HepG2 (cell line): ENCODE measurements at regions not wholly inside any gene's neighbourhood (a gene's known extent, or its start where the extent isn't known, plus 50 kb on each side); places are given as distances from the start of the nearest gene placed in this dataset.

ENCODE experiments used
- ATAC-seq: fragments of 200-7000 bp; cut with Tn5 transposase; 3 replicates; pipeline ENCODE4 v1.9.1; 2020; ENCODE audit warnings: mild to moderate bottlenecking, moderate library complexity
- BruUV-seq: library from RNA; stranded (reverse); fragments of 400-500 nt; replicated peaks from 2 replicates; lab custom pipeline; 2021; lab: Mats Ljungman, UMichigan
- CTCF ChIA-PET: fragments of 300-600 bp; formaldehyde crosslinking; extraction: SDS; loops from one replicate; lab custom pipeline; 2021; ENCODE audit warnings: low total read pairs, inconsistent platforms, low intra/inter-chr PET ratio; lab: Yijun Ruan, JAX
- POLR2A ChIA-PET: fragments of 350-600 bp; sonication (Branson Sonifier 250); formaldehyde crosslinking; loops from one replicate; lab custom pipeline; 2020; ENCODE audit warnings: antibody characterized with exemption, inconsistent platforms; lab: Yijun Ruan, JAX
- DNase-seq: peaks from one replicate; pipeline ENCODE4 v3.0.0-alpha.2; 2015; ENCODE audit warnings: low spot score
- FAIRE-seq: peaks from 3 replicates; lab custom pipeline; 2011; peaks lifted over from hg19 to GRCh38; lab: Jason Lieb, UNC
- H2AFZ ChIP-seq: one replicate; pipeline ENCODE4 v1.6.1; 2011; ENCODE audit warnings: low read length, inconsistent platforms
- H3K27ac ChIP-seq: fragments of 300-600 bp; 3 replicates; pipeline ENCODE4 v1.8.0; 2011; ENCODE audit warnings: mixed run types, mild to moderate bottlenecking, mixed read lengths, low read length, inconsistent platforms; ENCODE audit not compliant: insufficient read depth; ENCODE audit errors: extremely low read length
- H3K27me3 ChIP-seq, 2 experiments: fragments of 200-600 bp in 1 of 2; 2 replicates in 1 of 2; 3 replicates in 1 of 2; pipeline versions ENCODE4 v1.6.0 to v1.8.0; 2011; ENCODE audit warnings: low read length in 2 of 2, mild to moderate bottlenecking in 2 of 2, moderate library complexity in 2 of 2, inconsistent platforms in 1 of 2; ENCODE audit not compliant: insufficient read depth in 2 of 2, control insufficient read depth in 1 of 2
- H3K36me3 ChIP-seq, 2 experiments: fragments of 200-600 bp in 1 of 2; replicated peaks in 1 of 2; 2 replicates in 1 of 2; 3 replicates in 1 of 2; pipeline versions ENCODE4 v1.5.1 to v1.8.0; 2011; ENCODE audit warnings: low read length in 2 of 2, inconsistent platforms in 1 of 2; ENCODE audit not compliant: insufficient read depth in 2 of 2, control insufficient read depth in 1 of 2
- H3K4me1 ChIP-seq: 2 replicates; pipeline ENCODE4 v1.5.1; 2012; ENCODE audit warnings: low read length, inconsistent platforms; ENCODE audit not compliant: insufficient read depth
- H3K4me2 ChIP-seq: 2 replicates; pipeline ENCODE4 v1.6.0; 2011; ENCODE audit warnings: low read depth, low read length, inconsistent platforms
- H3K4me3 ChIP-seq, 3 experiments: fragments of 200-600 bp in 1 of 3; sonication (generic), shearing (Covaris generic) in 1 of 3; replicated peaks in 1 of 3; 2 replicates each; pipeline ENCODE4 v1.5.1; 2011 to 2016; ENCODE audit warnings: low read length in 3 of 3, inconsistent platforms in 2 of 3, low read depth in 2 of 3, mild to moderate bottlenecking in 2 of 3, control low read depth in 1 of 3, mixed read lengths in 1 of 3; ENCODE audit not compliant: insufficient read depth in 1 of 3
- H3K79me2 ChIP-seq: one replicate; pipeline ENCODE4 v1.6.1; 2011; ENCODE audit warnings: low read length, inconsistent platforms; ENCODE audit not compliant: insufficient read depth
- H3K9ac ChIP-seq: 2 replicates; pipeline ENCODE4 v1.6.0; 2011; ENCODE audit warnings: mild to moderate bottlenecking, low read depth, low read length, inconsistent platforms; ENCODE audit not compliant: insufficient read depth
- H3K9me3 ChIP-seq: 2 replicates; pipeline ENCODE4 v1.5.1; 2012; ENCODE audit warnings: mild to moderate bottlenecking, low read length
- H4K20me1 ChIP-seq: 2 replicates; pipeline ENCODE4 v1.6.0; 2011; ENCODE audit warnings: inconsistent platforms, mild to moderate bottlenecking, low read length, moderate library complexity; ENCODE audit not compliant: insufficient read depth
- AGO2 ChIP-seq: fragments of 200-400 bp; formaldehyde crosslinking; optimal IDR thresholded peaks from 2 replicates; pipeline ENCODE3; 2017; ENCODE audit warnings: mild to moderate bottlenecking, low read depth, low read length, moderate library complexity
- EHMT2 ChIP-seq: fragments of 200-600 bp; sonication (generic); IDR thresholded peaks from 2 replicates; pipeline ENCODE4 v1.7.0; 2017; ENCODE audit warnings: antibody characterized with exemption, low read depth, low read length, borderline replicate concordance
- ELF3 ChIP-seq: IDR thresholded peaks from 2 replicates; pipeline ENCODE4 v1.6.1; 2016; ENCODE audit warnings: missing genetic modification reagents, missing compliant biosample characterization
- KLF6 ChIP-seq: IDR thresholded peaks from 2 replicates; pipeline ENCODE4 v1.8.0; 2016; ENCODE audit warnings: missing biosample characterization, missing genetic modification reagents
- MIXL1 ChIP-seq: IDR thresholded peaks from 2 replicates; pipeline ENCODE4 v1.6.1; 2016
- SMYD3 ChIP-seq: sonication (generic); formaldehyde crosslinking; IDR thresholded peaks from 2 replicates; pipeline ENCODE4 v1.8.1; 2023; ENCODE audit warnings: mild to moderate bottlenecking, missing genetic modification reagents
- ZKSCAN5 ChIP-seq: sonication (generic); formaldehyde crosslinking; IDR thresholded peaks from 2 replicates; pipeline ENCODE4 v1.5.1; 2020; ENCODE audit warnings: mild to moderate bottlenecking, missing genetic modification reagents
- ZNF530 ChIP-seq: sonication (generic); formaldehyde crosslinking; IDR thresholded peaks from 2 replicates; pipeline ENCODE4 v1.5.0; 2020; ENCODE audit warnings: low read depth, mild to moderate bottlenecking, missing genetic modification reagents
- ZNF629 ChIP-seq: sonication (generic); formaldehyde crosslinking; conservative IDR thresholded peaks from 2 replicates; pipeline ENCODE4 v1.5.0; 2020; ENCODE audit warnings: missing genetic modification reagents
- WGBS: methylation state at CpG from one replicate; pipeline ENCODE4 v1.1.6; 2017; ENCODE audit warnings: low lambda C conversion rate; 5-methylcytosine and 5-hydroxymethylcytosine counted together
- in situ Hi-C: cut with HindIII; loops from 2 replicates; pipeline ENCODE4 v1.10.0; 2017; ENCODE audit warnings: low pct_unique_long_range_greater_than_20kb; ENCODE audit not compliant: extremely low pct_ligation_motif_present
- intact Hi-C: fragments of 100-400 bp; cut with micrococcal nuclease; formaldehyde crosslinking; loops from one replicate; pipeline ENCODE4 v1.10.0; 2022; ENCODE audit not compliant: unreplicated experiment
- TF ChIP-seq, protein P1 (sequence below): sonication (generic); formaldehyde crosslinking; IDR thresholded peaks from 2 replicates; pipeline ENCODE4; 2020; ENCODE audit warnings: missing genetic modification reagents, mild to moderate bottlenecking, borderline replicate concordance

DNA sequence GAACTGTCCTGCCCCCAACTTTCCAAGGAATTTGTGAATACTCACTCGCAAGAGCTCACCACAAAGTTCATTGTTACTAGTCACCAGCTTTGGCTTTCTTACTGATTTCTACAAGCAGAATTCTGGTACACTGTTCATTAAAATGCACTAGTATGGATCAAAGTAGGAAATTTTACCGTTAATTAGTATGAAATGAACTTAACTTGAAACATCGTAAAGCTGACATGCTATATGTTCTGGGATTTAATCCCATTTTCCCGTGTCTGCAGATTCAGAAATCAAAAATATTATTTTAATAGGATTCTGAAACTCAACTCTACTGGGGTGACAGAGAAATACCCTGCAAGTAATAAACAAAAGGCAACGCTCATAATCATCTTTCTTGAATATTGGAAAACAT is 399.3 kb downstream of the DOK5 start:
- Histone ChIP-seq H3K4me3 (no peak overlapping the region), H3K27me3 (no peaks in the 10 kb centered on the region), H3K9me3 (peaks cover 54% of the 10 kb centered on the region), H3K4me2 (no peak overlapping the region), H3K4me1 (no peaks in the 10 kb centered on the region), H3K27ac (no peak overlapping the region), H4K20me1 (no peaks in the 10 kb centered on the region), H3K79me2 (no peaks in the 10 kb centered on the region), H3K9ac (no peak overlapping the region), H2AFZ (no peak overlapping the region), H3K36me3 (no peaks in the 10 kb centered on the region)
- DNase-seq: no peak
- BruUV-seq: no TSS peak
- POLR2A ChIA-PET: no interaction called here
- in situ Hi-C loops (no loop called here), intact Hi-C loops (no loop called here)
- TF ChIP-seq SMYD3 (no peak), MIXL1 (CRISPR knock-in tag) (no peak), ELF3 (CRISPR knock-in tag) (no peak), KLF6 (CRISPR knock-in tag) (no peak), ZNF629 (CRISPR knock-in tag) (no peak), ZKSCAN5 (CRISPR knock-in tag) (no peak), AGO2 (no peak), ZNF530 (CRISPR knock-in tag) (no peak), EHMT2 (no peak)
- TF ChIP-seq, protein P1, sequence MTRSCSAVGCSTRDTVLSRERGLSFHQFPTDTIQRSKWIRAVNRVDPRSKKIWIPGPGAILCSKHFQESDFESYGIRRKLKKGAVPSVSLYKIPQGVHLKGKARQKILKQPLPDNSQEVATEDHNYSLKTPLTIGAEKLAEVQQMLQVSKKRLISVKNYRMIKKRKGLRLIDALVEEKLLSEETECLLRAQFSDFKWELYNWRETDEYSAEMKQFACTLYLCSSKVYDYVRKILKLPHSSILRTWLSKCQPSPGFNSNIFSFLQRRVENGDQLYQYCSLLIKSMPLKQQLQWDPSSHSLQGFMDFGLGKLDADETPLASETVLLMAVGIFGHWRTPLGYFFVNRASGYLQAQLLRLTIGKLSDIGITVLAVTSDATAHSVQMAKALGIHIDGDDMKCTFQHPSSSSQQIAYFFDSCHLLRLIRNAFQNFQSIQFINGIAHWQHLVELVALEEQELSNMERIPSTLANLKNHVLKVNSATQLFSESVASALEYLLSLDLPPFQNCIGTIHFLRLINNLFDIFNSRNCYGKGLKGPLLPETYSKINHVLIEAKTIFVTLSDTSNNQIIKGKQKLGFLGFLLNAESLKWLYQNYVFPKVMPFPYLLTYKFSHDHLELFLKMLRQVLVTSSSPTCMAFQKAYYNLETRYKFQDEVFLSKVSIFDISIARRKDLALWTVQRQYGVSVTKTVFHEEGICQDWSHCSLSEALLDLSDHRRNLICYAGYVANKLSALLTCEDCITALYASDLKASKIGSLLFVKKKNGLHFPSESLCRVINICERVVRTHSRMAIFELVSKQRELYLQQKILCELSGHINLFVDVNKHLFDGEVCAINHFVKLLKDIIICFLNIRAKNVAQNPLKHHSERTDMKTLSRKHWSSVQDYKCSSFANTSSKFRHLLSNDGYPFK: no peak
- 35% methylated on average over 5 of the region's 5 CpGs for WGBS
- no peak for ATAC-seq
- CTCF ChIA-PET: no interaction called here
- no peak for FAIRE-seq
